ENCODE measurements at regions not wholly inside any gene's neighbourhood (a gene's known extent, or its start where the extent isn't known, plus 50 kb on each side); places are given as distances from the start of the nearest gene placed in this dataset.

DNA sequence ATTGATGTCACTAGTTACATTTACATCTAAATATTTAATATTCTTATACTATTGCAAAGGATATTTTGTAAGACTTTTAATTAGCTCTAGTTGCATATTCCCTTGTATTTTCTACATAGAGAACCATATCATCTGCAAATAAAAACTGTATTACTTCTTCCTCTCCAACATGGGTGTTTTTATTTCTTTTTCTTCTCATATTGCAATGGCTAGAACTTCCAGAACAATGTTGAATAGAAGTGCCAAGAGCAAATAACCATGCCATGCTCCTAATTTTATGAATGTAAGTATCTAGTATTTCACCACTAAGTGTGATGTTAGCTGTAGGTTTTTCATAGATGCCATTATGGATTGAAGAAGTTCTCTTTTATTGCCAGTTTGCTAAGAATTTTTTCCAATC lies 321.8 kb upstream of the NCAM1 start:
- Mint-ChIP-seq H3K27ac (ENCODE audit: unreplicated experiment) (no peak overlapping the region), H3K4me3 (ENCODE audit: unreplicated experiment) (no peak overlapping the region), H3K4me1 (ENCODE audit: unreplicated experiment) (peaks cover 2% of the 10 kb centered on the region), H3K36me3 (ENCODE audit: unreplicated experiment) (no peaks in the 10 kb centered on the region), H3K27me3 (ENCODE audit: unreplicated experiment) (peaks cover 12% of the 10 kb centered on the region), H3K9me3 (ENCODE audit: unreplicated experiment) (peaks cover 25% of the 10 kb centered on the region)
- TF ChIP-seq, protein P1, sequence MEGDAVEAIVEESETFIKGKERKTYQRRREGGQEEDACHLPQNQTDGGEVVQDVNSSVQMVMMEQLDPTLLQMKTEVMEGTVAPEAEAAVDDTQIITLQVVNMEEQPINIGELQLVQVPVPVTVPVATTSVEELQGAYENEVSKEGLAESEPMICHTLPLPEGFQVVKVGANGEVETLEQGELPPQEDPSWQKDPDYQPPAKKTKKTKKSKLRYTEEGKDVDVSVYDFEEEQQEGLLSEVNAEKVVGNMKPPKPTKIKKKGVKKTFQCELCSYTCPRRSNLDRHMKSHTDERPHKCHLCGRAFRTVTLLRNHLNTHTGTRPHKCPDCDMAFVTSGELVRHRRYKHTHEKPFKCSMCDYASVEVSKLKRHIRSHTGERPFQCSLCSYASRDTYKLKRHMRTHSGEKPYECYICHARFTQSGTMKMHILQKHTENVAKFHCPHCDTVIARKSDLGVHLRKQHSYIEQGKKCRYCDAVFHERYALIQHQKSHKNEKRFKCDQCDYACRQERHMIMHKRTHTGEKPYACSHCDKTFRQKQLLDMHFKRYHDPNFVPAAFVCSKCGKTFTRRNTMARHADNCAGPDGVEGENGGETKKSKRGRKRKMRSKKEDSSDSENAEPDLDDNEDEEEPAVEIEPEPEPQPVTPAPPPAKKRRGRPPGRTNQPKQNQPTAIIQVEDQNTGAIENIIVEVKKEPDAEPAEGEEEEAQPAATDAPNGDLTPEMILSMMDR (IDR thresholded peaks at IDR 0.05), result no peak
- no peak for DNase-seq (ENCODE audit: extremely low spot score, unreplicated experiment)

DNA sequence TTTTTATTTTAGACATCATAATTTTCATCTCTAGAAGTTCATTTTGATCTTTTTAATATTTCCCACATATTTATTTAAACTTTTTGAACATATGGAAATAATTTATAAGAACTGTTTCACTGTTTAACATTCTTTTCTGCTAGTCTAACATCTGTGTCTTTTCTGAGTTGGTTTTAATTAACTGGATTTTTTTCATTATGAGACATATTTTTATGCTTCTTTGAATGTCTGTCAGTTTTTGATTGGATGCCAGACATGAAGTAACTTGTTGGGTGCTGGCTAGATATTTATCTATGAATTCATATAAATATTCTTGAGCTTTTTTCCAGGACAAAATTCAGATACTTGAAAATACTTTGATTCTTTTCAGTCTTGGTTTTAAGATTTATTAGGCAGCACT lies 317.8 kb upstream of the NCAM1 start:
- no peaks in the 10 kb centered on the region for H3K27me3 Mint-ChIP-seq (ENCODE audit: unreplicated experiment)
- H3K36me3 Mint-ChIP-seq (ENCODE audit: unreplicated experiment), result no peaks in the 10 kb centered on the region
- no peak overlapping the region for H3K27ac Mint-ChIP-seq (ENCODE audit: unreplicated experiment)
- TF ChIP-seq, protein P1 (IDR thresholded peaks at IDR 0.05), result no peak
- DNase-seq (ENCODE audit: extremely low spot score, unreplicated experiment), result no peak
- H3K4me3 Mint-ChIP-seq (ENCODE audit: unreplicated experiment), result no peak overlapping the region
- H3K9me3 Mint-ChIP-seq (ENCODE audit: unreplicated experiment), result peaks cover 25% of the 10 kb centered on the region
- H3K4me1 Mint-ChIP-seq (ENCODE audit: unreplicated experiment), result no peaks in the 10 kb centered on the region

DNA sequence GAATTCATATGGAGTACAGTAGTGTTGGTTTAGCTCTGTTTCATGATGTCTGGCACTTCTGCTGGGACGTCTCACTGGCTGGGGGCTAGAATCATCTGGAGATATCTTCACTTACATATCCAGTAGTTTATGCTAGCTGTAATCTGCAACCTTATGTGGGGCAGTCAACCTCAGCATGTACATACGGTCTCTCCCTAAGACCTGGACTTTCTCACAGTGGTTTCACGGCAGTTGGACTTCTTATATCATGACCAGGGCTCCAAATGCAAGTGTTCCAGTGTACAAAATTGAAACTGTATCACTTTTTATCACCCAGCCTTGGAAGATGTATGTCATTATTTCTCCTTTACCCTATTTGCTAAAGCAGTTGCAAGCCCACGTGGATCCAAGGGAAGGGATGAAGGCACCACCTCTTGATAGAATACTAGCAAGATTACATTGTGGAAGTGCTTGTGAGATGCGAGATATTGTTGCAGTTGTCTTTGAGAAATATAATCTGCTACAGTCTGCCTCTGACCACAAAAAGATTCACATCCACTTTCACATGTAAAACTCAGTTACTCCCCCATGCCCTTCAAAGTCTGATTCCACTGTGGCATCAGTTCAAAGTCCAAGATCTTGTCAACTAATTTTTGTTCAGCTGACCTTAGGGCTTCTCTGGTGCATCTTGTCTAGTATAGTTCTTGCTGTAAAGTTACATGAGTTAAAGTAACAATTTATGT lies 316.6 kb upstream of the NCAM1 start:
- Mint-ChIP-seq H3K36me3 (ENCODE audit: unreplicated experiment) (no peaks in the 10 kb centered on the region), H3K27me3 (ENCODE audit: unreplicated experiment) (no peaks in the 10 kb centered on the region), H3K9me3 (ENCODE audit: unreplicated experiment) (peaks cover 19% of the 10 kb centered on the region), H3K4me3 (ENCODE audit: unreplicated experiment) (no peak overlapping the region), H3K27ac (ENCODE audit: unreplicated experiment) (no peak overlapping the region), H3K4me1 (ENCODE audit: unreplicated experiment) (no peaks in the 10 kb centered on the region)
- TF ChIP-seq, protein P1 (IDR thresholded peaks at IDR 0.05), result no peak
- peak; percentile 11 for DNase-seq (ENCODE audit: extremely low spot score, unreplicated experiment)

DNA sequence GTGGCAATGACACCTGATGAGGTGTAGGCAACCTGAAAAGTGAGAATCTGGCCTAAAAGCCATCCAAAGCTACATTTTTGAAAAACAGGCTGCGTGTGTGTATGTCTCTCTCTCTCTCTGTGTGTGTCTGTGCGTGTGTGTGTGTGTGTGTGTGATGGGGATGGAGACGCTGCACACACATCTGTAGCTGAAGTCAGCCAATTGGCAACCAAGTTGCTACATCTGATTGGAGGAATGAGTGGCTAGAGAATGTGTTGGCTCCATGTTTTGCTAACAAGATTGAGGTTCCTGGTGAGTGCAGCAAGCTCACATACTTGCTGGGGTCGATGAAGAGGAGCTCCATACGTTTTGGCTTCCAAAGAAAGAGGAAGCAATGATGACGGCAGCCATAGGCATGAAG lies 311.4 kb upstream of the NCAM1 start:
- Mint-ChIP-seq H3K36me3 (ENCODE audit: unreplicated experiment) (no peaks in the 10 kb centered on the region), H3K27ac (ENCODE audit: unreplicated experiment) (no peak overlapping the region), H3K4me1 (ENCODE audit: unreplicated experiment) (peaks cover 2% of the 10 kb centered on the region), H3K9me3 (ENCODE audit: unreplicated experiment) (no peaks in the 10 kb centered on the region), H3K27me3 (ENCODE audit: unreplicated experiment) (peaks cover 2% of the 10 kb centered on the region), H3K4me3 (ENCODE audit: unreplicated experiment) (no peak overlapping the region)
- TF ChIP-seq, protein P1 (IDR thresholded peaks at IDR 0.05), result no peak
- peak; percentile 62 for DNase-seq (ENCODE audit: extremely low spot score, unreplicated experiment)

DNA sequence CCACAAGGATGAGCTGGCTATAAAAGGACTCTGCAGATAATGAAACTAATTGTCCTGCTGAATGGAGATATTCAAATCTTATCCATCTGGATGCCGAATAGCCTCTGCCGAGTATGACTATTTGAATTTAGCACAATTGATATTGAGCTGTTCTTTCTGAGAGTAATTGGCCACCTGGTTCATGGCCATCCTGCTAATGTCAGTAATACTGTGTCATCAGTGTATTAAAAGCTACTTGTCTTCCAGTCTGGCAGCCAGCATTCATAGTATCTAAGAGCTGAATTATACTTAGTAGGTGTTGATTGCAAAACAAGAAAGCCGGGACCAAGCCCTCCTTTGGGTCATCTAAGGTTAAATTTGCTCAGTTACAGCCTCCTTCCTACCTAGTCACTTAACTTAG lies 310.7 kb upstream of the NCAM1 start:
- H3K27me3 Mint-ChIP-seq (ENCODE audit: unreplicated experiment), result peaks cover 2% of the 10 kb centered on the region
- no peaks in the 10 kb centered on the region for H3K9me3 Mint-ChIP-seq (ENCODE audit: unreplicated experiment)
- H3K27ac Mint-ChIP-seq (ENCODE audit: unreplicated experiment), result no peak overlapping the region
- no peak for DNase-seq (ENCODE audit: extremely low spot score, unreplicated experiment)
- TF ChIP-seq, protein P1 (IDR thresholded peaks at IDR 0.05), result no peak
- H3K4me3 Mint-ChIP-seq (ENCODE audit: unreplicated experiment), result no peak overlapping the region
- no peaks in the 10 kb centered on the region for H3K36me3 Mint-ChIP-seq (ENCODE audit: unreplicated experiment)
- H3K4me1 Mint-ChIP-seq (ENCODE audit: unreplicated experiment), result peaks cover 2% of the 10 kb centered on the region
